ENCODE measurements at regions not wholly inside any gene's neighbourhood (a gene's known extent, or its start where the extent isn't known, plus 50 kb on each side); places are given as distances from the start of the nearest gene placed in this dataset.
A peak's percentile ranks its signal among the peaks of the same experiment; 100 is the strongest.

- no peak for DNase-seq
Measured at GRCh38 chr9:117775591-117775990, 71.4 kb downstream of the TLR4 start.

- peak in 1 of 5 experiments; percentile 7 for DNase-seq
Measured at GRCh38 chr9:117777823-117778222, 73.6 kb downstream of the TLR4 start.

- DNase-seq: peak in 1 of 5 experiments; percentile 53
Measured at GRCh38 chr9:117779760-117780159, 75.6 kb downstream of the TLR4 start.

- DNase-seq: peak in 4 of 5 experiments; percentile 10 to 84 (median 38)
Measured at GRCh38 chr9:117782931-117783788, 79.0 kb downstream of the TLR4 start.

- peak in 2 of 5 experiments; percentile 32 to 89 for DNase-seq
Measured at GRCh38 chr9:117783828-117784227, 79.6 kb downstream of the TLR4 start.

GRCh38 chr9:117784996-117785395, 80.8 kb downstream of the TLR4 start:
- DNase-seq: no peak

GRCh38 chr9:117787746-117788145, 83.5 kb downstream of the TLR4 start:
- DNase-seq: no peak

- no peak for DNase-seq
Measured at GRCh38 chr9:117795271-117795670, 91.1 kb downstream of the TLR4 start.

GRCh38 chr9:117796681-117797080, 92.5 kb downstream of the TLR4 start:
- DNase-seq: no peak

- DNase-seq: no peak
Measured at GRCh38 chr9:117800389-117800788, 96.2 kb downstream of the TLR4 start.

GRCh38 chr9:117809751-117810150, 105.5 kb downstream of the TLR4 start:
- DNase-seq: no peak

GRCh38 chr9:117815315-117815714, 111.1 kb downstream of the TLR4 start:
- DNase-seq: peak in 2 of 5 experiments; percentile 34 to 38

GRCh38 chr9:117815948-117816347, 111.7 kb downstream of the TLR4 start:
- DNase-seq: no peak

- DNase-seq: no peak
Measured at GRCh38 chr9:117821954-117822353, 117.8 kb downstream of the TLR4 start.

GRCh38 chr9:117823576-117823975, 119.4 kb downstream of the TLR4 start:
- no peak for DNase-seq

- DNase-seq: peak in 4 of 5 experiments; percentile 4 to 93 (median 40)
Measured at GRCh38 chr9:117825609-117826347, 121.6 kb downstream of the TLR4 start.

- no peak for DNase-seq
Measured at GRCh38 chr9:117826837-117827236, 122.6 kb downstream of the TLR4 start.

GRCh38 chr9:117827456-117827855, 123.3 kb downstream of the TLR4 start:
- DNase-seq: no peak

- DNase-seq: no peak
Measured at GRCh38 chr9:117828466-117828865, 124.3 kb downstream of the TLR4 start.

GRCh38 chr9:117835798-117836197, 131.6 kb downstream of the TLR4 start:
- DNase-seq: peak in 1 of 5 experiments; percentile 62

- DNase-seq: no peak
Measured at GRCh38 chr9:117839862-117840261, 135.7 kb downstream of the TLR4 start.

- DNase-seq: peak in 1 of 5 experiments; percentile 9
Measured at GRCh38 chr9:117851836-117852461, 147.7 kb downstream of the TLR4 start.

GRCh38 chr9:117858561-117858960, 154.4 kb downstream of the TLR4 start:
- DNase-seq: no peak

Measured in T-helper 2 cell (primary cell).